Astrocyte of the cerebellum (primary cell): ENCODE measurements at regions not wholly inside any gene's neighbourhood (a gene's known extent, or its start where the extent isn't known, plus 50 kb on each side); places are given as distances from the start of the nearest gene placed in this dataset.

ENCODE experiments used
- DNase-seq: peaks from one replicate; pipeline ENCODE4 v3.0.0-alpha.2; 2011; ENCODE audit warnings: low read depth
- H3K4me3 ChIP-seq: 2 replicates; pipeline ENCODE4 v1.5.1; 2011; ENCODE audit warnings: mild to moderate bottlenecking, low read depth, low read length, moderate library complexity
- in situ Hi-C: cut with HindIII; loops from 2 replicates; pipeline ENCODE4 v1.10.0; 2017; ENCODE audit warnings: low sequenced_read_pairs
- TF ChIP-seq, protein P1 (sequence below): IDR thresholded peaks from 2 replicates; pipeline ENCODE4 v1.5.1; 2012; ENCODE audit warnings: low read length, low read depth, moderate library complexity, mild to moderate bottlenecking; ENCODE audit errors: missing control alignments

DNA sequence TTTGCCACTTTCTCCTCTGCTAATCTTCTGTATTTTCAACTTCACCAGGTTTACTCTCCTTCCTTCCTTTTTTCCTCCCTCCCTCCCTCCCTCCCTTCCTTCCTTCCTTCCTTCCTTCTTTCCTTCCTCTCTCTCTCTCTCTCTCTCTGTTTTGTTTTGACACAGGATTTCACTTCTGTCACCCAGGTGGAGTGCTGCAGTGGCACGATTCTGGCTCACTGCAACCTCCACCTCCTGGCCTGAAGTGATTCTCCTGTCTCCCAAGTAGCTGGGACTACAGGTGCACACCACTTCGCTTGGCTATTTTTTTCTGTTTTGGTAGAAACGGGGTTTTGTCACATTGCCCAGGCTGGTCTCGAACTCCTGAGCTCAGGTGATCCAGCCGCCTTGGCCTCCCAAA is 181.2 kb upstream of the BTG1 start:
- H3K4me3 ChIP-seq, result no peak overlapping the region
- TF ChIP-seq, protein P1, sequence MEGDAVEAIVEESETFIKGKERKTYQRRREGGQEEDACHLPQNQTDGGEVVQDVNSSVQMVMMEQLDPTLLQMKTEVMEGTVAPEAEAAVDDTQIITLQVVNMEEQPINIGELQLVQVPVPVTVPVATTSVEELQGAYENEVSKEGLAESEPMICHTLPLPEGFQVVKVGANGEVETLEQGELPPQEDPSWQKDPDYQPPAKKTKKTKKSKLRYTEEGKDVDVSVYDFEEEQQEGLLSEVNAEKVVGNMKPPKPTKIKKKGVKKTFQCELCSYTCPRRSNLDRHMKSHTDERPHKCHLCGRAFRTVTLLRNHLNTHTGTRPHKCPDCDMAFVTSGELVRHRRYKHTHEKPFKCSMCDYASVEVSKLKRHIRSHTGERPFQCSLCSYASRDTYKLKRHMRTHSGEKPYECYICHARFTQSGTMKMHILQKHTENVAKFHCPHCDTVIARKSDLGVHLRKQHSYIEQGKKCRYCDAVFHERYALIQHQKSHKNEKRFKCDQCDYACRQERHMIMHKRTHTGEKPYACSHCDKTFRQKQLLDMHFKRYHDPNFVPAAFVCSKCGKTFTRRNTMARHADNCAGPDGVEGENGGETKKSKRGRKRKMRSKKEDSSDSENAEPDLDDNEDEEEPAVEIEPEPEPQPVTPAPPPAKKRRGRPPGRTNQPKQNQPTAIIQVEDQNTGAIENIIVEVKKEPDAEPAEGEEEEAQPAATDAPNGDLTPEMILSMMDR, result no peak
- no peak for DNase-seq
- in situ Hi-C loops, result no loop called here

DNA sequence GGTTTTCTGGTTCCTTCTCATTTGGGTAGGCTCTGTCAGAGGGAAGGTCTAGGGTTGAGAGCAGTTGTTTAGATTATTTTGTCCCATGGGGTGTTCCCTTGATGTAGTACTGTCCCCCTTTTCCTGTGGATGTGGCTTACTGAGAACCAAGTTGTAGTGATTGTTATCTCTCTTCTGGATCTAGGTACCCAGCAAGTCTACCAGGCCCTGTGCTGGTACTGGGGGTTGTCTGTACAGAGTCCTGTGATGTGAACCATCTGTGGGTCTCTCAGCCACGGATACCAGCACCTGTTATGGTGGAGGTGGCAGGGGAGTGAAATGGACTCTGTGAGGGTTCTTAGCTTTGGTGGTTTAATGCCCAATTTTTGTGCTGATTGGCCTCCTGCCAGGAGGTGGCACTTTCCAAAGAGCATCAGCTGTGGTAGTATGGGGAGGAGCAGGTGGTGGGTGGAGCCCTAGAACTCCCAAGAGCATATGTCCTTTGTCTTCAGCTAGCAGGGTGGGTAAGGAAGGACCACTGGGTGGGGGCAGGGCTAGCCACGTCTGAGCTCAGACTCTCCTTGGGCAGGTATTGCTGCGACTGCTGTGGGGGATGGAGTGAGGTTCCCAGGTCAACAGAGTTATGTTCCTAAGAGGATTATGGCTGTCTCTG is 179.3 kb upstream of the BTG1 start:
- no peak overlapping the region for H3K4me3 ChIP-seq
- in situ Hi-C loops, result no loop called here
- no peak for DNase-seq
- TF ChIP-seq, protein P1, result no peak

DNA sequence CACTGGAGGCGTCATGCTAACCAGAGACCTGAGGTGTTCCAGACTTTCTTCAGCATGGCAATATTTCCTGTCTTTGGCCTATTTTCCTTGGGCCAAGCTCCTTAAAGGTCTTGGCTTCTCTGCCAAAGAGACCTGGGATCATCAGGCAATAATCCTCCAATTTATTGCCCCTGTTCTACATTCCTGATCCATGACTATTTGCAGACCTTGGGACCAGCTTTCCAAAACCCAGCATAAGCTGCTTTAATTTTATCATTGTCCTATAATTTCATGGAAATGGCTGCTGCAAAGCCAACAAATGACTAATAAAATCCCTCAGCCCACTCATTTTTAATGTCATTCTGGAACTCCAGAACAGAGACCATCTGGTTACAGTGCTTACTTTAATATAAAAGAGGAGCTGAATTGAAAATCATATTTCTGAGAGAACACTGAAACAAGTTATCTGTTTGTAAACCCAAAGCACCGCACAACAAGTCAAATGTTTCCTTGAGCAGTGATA is 166.9 kb upstream of the BTG1 start:
- TF ChIP-seq, protein P1, result no peak
- DNase-seq, result no peak
- in situ Hi-C loops, result no loop called here
- H3K4me3 ChIP-seq, result no peak overlapping the region

DNA sequence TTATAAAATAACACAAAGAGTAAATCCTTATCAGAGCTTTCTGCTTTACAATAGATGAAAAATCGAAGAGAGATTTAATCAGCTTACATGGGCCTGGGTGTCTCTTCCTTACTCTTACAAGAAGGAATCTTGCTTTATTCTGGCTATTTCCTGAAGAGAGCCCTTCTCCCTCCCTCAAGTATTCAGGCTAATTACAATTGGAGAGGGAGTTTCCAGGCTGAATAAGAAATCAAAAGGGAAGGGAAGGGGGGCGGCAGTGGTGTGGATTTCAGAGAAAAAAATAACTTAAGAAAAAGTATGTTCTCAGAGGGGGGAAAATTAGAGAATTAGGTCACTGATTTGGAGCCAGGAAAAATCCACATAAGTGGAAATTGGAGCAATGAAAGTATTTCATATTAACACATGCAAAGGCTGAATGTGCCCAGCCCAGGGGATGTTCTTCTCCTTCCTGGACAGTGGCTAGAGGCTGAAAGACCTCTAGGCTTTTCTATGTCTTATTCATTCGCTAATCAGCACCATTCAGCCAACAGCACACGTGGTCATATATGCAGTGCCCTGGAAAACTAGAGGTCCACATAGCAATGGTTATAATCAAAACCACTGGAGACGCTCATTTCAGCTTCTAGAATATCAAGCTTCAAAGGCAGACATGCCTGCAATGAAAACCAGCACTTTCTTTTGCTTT is 158.9 kb upstream of the BTG1 start:
- in situ Hi-C loops, result no loop called here
- no peak for DNase-seq
- TF ChIP-seq, protein P1, result no peak
- H3K4me3 ChIP-seq, result no peak overlapping the region

DNA sequence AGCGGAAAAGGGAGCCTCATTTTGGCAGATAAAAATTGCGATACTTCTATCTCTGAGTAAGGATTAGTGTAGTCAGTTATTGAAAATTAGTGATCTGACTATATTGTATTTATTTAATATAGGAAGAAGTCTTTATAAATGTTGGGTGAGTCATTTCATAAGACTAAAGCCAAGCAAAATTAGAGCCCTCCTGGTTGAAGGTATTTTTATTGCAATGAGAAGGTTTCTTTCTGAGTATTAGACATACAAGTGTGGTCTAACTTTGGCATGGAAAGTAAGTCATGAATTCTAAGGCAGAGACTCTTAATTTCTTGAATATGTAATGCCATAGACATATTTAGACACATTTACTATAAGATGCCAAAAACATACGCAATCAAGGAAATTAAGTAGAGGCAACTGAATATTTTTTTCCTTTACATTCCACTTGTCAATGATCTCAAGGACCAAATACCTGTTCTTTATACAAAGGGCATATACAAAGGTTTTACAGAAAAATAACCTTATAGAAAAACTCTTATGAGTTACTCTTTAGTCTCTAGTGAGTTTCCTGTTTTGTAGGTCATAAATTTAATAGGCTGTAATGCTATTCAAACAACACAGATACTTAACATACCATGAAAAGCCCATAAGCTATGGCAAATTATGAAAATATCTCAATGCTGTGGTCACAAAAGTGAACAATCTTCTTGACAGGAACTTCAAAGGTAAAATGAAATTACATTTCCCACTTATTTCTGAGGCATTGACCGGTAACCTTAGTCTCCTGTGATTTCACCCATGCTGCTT is 156.6 kb upstream of the BTG1 start:
- TF ChIP-seq, protein P1, result no peak
- no peak for DNase-seq
- in situ Hi-C loops, result no loop called here

DNA sequence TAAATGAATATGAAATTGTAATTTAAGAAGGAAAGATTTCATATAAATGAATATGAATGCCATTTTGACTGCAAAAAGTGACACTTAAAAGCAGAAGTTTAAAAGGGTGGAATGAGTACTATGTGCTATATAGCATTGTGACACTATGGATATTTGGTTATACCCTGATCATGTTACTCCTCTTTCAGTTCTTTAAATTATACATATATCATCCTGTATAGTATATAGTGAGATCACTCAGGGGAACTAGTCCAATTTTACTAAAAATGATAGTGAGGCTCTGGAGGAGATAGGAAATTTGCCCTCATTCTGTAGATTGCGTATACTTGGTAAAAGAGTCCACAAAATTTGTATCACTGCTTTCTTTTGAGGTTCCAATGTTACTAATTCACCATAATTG is 155.7 kb upstream of the BTG1 start:
- in situ Hi-C loops, result no loop called here
- no peak overlapping the region for H3K4me3 ChIP-seq
- TF ChIP-seq, protein P1, result no peak
- DNase-seq, result no peak

More for the DNA sequence above, 156.6 kb upstream of the BTG1 start:
- H3K4me3 ChIP-seq, result no peak overlapping the region
